CD4-positive, alpha-beta memory T cell (primary cell): ENCODE measurements at regions not wholly inside any gene's neighbourhood (a gene's known extent, or its start where the extent isn't known, plus 50 kb on each side); places are given as distances from the start of the nearest gene placed in this dataset.

ENCODE experiments used
- CTCF ChIA-PET: fragments of 350-600 bp; sonication (Branson Sonifier 250); formaldehyde crosslinking; loops from one replicate; lab custom pipeline; 2021; ENCODE audit warnings: inconsistent platforms; ENCODE audit not compliant: partially characterized antibody; lab: Charles Lee
- POLR2A ChIA-PET: fragments of 350-600 bp; sonication (Branson Sonifier 250); formaldehyde crosslinking; loops from one replicate; lab custom pipeline; 2021; ENCODE audit not compliant: partially characterized antibody; lab: Charles Lee
- DNase-seq, 5 donors: peaks; one replicate each; pipeline versions ENCODE4 v3.0.0 to v3.0.0-alpha.2; 2020 to 2022; ENCODE audit warnings: mixed read lengths in 1 of 5
- H3K27ac ChIP-seq: one replicate; pipeline ENCODE4 v1.7.0; 2013; ENCODE audit warnings: low read depth, low read length
- H3K27me3 ChIP-seq: 2 replicates; pipeline ENCODE4 v1.7.0; 2013; ENCODE audit warnings: mild to moderate bottlenecking, low read length, moderate library complexity; ENCODE audit not compliant: insufficient read depth
- H3K36me3 ChIP-seq: 2 replicates; pipeline ENCODE4 v1.7.0; 2013; ENCODE audit warnings: mild to moderate bottlenecking, low read length, moderate library complexity; ENCODE audit not compliant: insufficient read depth
- H3K4me1 ChIP-seq: 2 replicates; pipeline ENCODE4 v1.7.0; 2013; ENCODE audit warnings: mild to moderate bottlenecking, low read length, moderate library complexity; ENCODE audit not compliant: insufficient read depth
- H3K4me3 ChIP-seq, 2 donors: one replicate each; pipeline ENCODE4 v1.7.0; 2013; ENCODE audit warnings: low read length in 2 of 2, mild to moderate bottlenecking in 1 of 2
- H3K9me3 ChIP-seq, 2 donors: one replicate each; pipeline ENCODE4 v1.7.0; 2013; ENCODE audit warnings: low read length in 2 of 2, control low read depth in 1 of 2; ENCODE audit not compliant: control insufficient read depth in 1 of 2
- H3K27ac Mint-ChIP-seq, 7 donors: one replicate each; pipeline ENCODE4 v1.8.0; 2020 to 2021; ENCODE audit warnings: mixed read lengths in 7 of 7, mild to moderate bottlenecking in 6 of 7, inconsistent platforms in 3 of 7, moderate library complexity in 3 of 7
- H3K27me3 Mint-ChIP-seq, 2 donors: one replicate each; pipeline ENCODE4 v1.8.0; 2020 to 2021; ENCODE audit warnings: mixed read lengths in 2 of 2
- H3K36me3 Mint-ChIP-seq, 2 donors: one replicate each; pipeline ENCODE4 v1.8.0; 2020 to 2021; ENCODE audit warnings: mixed read lengths in 2 of 2, inconsistent platforms in 1 of 2, mild to moderate bottlenecking in 1 of 2
- H3K4me1 Mint-ChIP-seq, 4 donors: one replicate each; pipeline ENCODE4 v1.8.0; 2020 to 2021; ENCODE audit warnings: mixed read lengths in 4 of 4, mild to moderate bottlenecking in 1 of 4
- H3K4me3 Mint-ChIP-seq, 8 donors: one replicate each; pipeline ENCODE4 v1.8.0; 2020 to 2021; ENCODE audit warnings: mixed read lengths in 8 of 8, mild to moderate bottlenecking in 7 of 8, moderate library complexity in 6 of 8, inconsistent platforms in 3 of 8
- H3K9me3 Mint-ChIP-seq, 8 donors: one replicate each; pipeline ENCODE4 v1.8.0; 2020 to 2021; ENCODE audit warnings: mixed read lengths in 8 of 8, mild to moderate bottlenecking in 5 of 8, inconsistent platforms in 3 of 8, moderate library complexity in 1 of 8
- intact Hi-C: fragments of 100-400 bp; cut with micrococcal nuclease; formaldehyde crosslinking; loops from one replicate; pipeline ENCODE4 v1.15.1; 2023

GRCh38 chr2:120803764-120804335, 68.2 kb downstream of the GLI2 start:
- no peak for DNase-seq
- Mint-ChIP-seq H3K27me3 (no peaks in the 10 kb centered on the region), H3K4me1 (no peaks in the 10 kb centered on the region), H3K9me3 (peaks cover 0 to 2% (median 0%) of the 10 kb centered on the region in 8 donors), H3K4me3 (no peak overlapping the region), H3K27ac (no peak overlapping the region), H3K36me3 (no peaks in the 10 kb centered on the region)
- Histone ChIP-seq H3K36me3 (no peaks in the 10 kb centered on the region), H3K4me1 (no peaks in the 10 kb centered on the region), H3K4me3 (no peak overlapping the region), H3K27me3 (no peaks in the 10 kb centered on the region), H3K27ac (no peak overlapping the region), H3K9me3 (no peaks in the 10 kb centered on the region)
- intact Hi-C loops, result no loop called here
- ChIA-PET CTCF (no interaction called here), POLR2A (no interaction called here)

- H3K4me1 ChIP-seq, result no peaks in the 10 kb centered on the region
- H3K9me3 ChIP-seq, result no peaks in the 10 kb centered on the region
- no peaks in the 10 kb centered on the region for H3K4me1 Mint-ChIP-seq
- no peak overlapping the region for H3K4me3 ChIP-seq
- H3K36me3 Mint-ChIP-seq, result no peaks in the 10 kb centered on the region
- H3K27ac ChIP-seq, result no peak overlapping the region
- no peak overlapping the region for H3K27ac Mint-ChIP-seq
- intact Hi-C loops, result no loop called here
- DNase-seq, result no peak
- no peaks in the 10 kb centered on the region for H3K27me3 Mint-ChIP-seq
- no peaks in the 10 kb centered on the region for H3K36me3 ChIP-seq
- peaks cover 0 to 2% (median 0%) of the 10 kb centered on the region in 8 donors for H3K9me3 Mint-ChIP-seq
- ChIA-PET POLR2A (no interaction called here), CTCF (no interaction called here)
- no peaks in the 10 kb centered on the region for H3K27me3 ChIP-seq
- H3K4me3 Mint-ChIP-seq, result no peak overlapping the region
Measured at GRCh38 chr2:120804459-120804858, 68.8 kb downstream of the GLI2 start.

- no peak overlapping the region for H3K27ac ChIP-seq
- Mint-ChIP-seq H3K27ac (no peak overlapping the region), H3K27me3 (no peaks in the 10 kb centered on the region), H3K9me3 (peaks cover 0 to 2% (median 0%) of the 10 kb centered on the region in 8 donors), H3K4me3 (no peak overlapping the region), H3K4me1 (no peaks in the 10 kb centered on the region), H3K36me3 (no peaks in the 10 kb centered on the region)
- no peaks in the 10 kb centered on the region for H3K4me1 ChIP-seq
- no peaks in the 10 kb centered on the region for H3K27me3 ChIP-seq
- no peak overlapping the region for H3K4me3 ChIP-seq
- no peaks in the 10 kb centered on the region for H3K36me3 ChIP-seq
- intact Hi-C loops, result no loop called here
- DNase-seq, result no peak
- CTCF ChIA-PET, result no interaction called here
- POLR2A ChIA-PET, result no interaction called here
- no peaks in the 10 kb centered on the region for H3K9me3 ChIP-seq
Measured at GRCh38 chr2:120805011-120805410, 69.3 kb downstream of the GLI2 start.

- intact Hi-C loops, result no loop called here
- Mint-ChIP-seq H3K9me3 (peaks cover 0 to 2% (median 0%) of the 10 kb centered on the region in 8 donors), H3K4me3 (no peak overlapping the region), H3K36me3 (no peaks in the 10 kb centered on the region), H3K27me3 (peaks cover 0 to under 1% of the 10 kb centered on the region in 2 donors), H3K4me1 (no peaks in the 10 kb centered on the region), H3K27ac (no peak overlapping the region)
- ChIA-PET POLR2A (no interaction called here), CTCF (no interaction called here)
- Histone ChIP-seq H3K36me3 (no peaks in the 10 kb centered on the region), H3K27ac (no peak overlapping the region), H3K27me3 (no peaks in the 10 kb centered on the region), H3K9me3 (no peaks in the 10 kb centered on the region), H3K4me1 (no peaks in the 10 kb centered on the region), H3K4me3 (no peak overlapping the region)
- no peak for DNase-seq
Measured at GRCh38 chr2:120805602-120806001, 69.9 kb downstream of the GLI2 start.

GRCh38 chr2:120807751-120808150, 72.1 kb downstream of the GLI2 start:
- Mint-ChIP-seq H3K4me1 (no peaks in the 10 kb centered on the region), H3K27ac (no peak overlapping the region), H3K4me3 (no peak overlapping the region), H3K27me3 (peaks cover 0 to 2% of the 10 kb centered on the region in 2 donors), H3K9me3 (peaks cover 0 to 2% (median 0%) of the 10 kb centered on the region in 8 donors), H3K36me3 (no peaks in the 10 kb centered on the region)
- POLR2A ChIA-PET, result no interaction called here
- CTCF ChIA-PET, result no interaction called here
- intact Hi-C loops, result no loop called here
- H3K9me3 ChIP-seq, result no peaks in the 10 kb centered on the region
- no peaks in the 10 kb centered on the region for H3K27me3 ChIP-seq
- no peak overlapping the region for H3K27ac ChIP-seq
- H3K4me3 ChIP-seq, result no peak overlapping the region
- no peaks in the 10 kb centered on the region for H3K36me3 ChIP-seq
- DNase-seq, result no peak
- H3K4me1 ChIP-seq, result no peaks in the 10 kb centered on the region

- ChIA-PET POLR2A (no interaction called here), CTCF (no interaction called here)
- no peaks in the 10 kb centered on the region for H3K4me1 Mint-ChIP-seq
- H3K4me3 Mint-ChIP-seq, result no peak overlapping the region
- no peaks in the 10 kb centered on the region for H3K36me3 Mint-ChIP-seq
- peaks cover 0 to 2% of the 10 kb centered on the region in 2 donors for H3K27me3 Mint-ChIP-seq
- no peak overlapping the region for H3K27ac ChIP-seq
- H3K36me3 ChIP-seq, result no peaks in the 10 kb centered on the region
- no peak overlapping the region for H3K27ac Mint-ChIP-seq
- intact Hi-C loops, result no loop called here
- H3K9me3 Mint-ChIP-seq, result peaks cover 0 to 2% (median 0%) of the 10 kb centered on the region in 8 donors
- no peak for DNase-seq
- no peaks in the 10 kb centered on the region for H3K9me3 ChIP-seq
- no peak overlapping the region for H3K4me3 ChIP-seq
- no peaks in the 10 kb centered on the region for H3K27me3 ChIP-seq
- no peaks in the 10 kb centered on the region for H3K4me1 ChIP-seq
Measured at GRCh38 chr2:120809151-120809550, 73.5 kb downstream of the GLI2 start.

- no peak overlapping the region for H3K4me3 ChIP-seq
- H3K4me1 ChIP-seq, result no peaks in the 10 kb centered on the region
- POLR2A ChIA-PET, result no interaction called here
- Mint-ChIP-seq H3K4me1 (no peaks in the 10 kb centered on the region), H3K27me3 (peaks cover 0 to 2% of the 10 kb centered on the region in 2 donors), H3K27ac (no peak overlapping the region), H3K4me3 (no peak overlapping the region), H3K36me3 (no peaks in the 10 kb centered on the region), H3K9me3 (peaks cover 0 to 2% (median 0%) of the 10 kb centered on the region in 8 donors)
- no peak overlapping the region for H3K27ac ChIP-seq
- H3K9me3 ChIP-seq, result no peaks in the 10 kb centered on the region
- intact Hi-C loops, result no loop called here
- no peaks in the 10 kb centered on the region for H3K36me3 ChIP-seq
- no peaks in the 10 kb centered on the region for H3K27me3 ChIP-seq
- no peak for DNase-seq
- CTCF ChIA-PET, result no interaction called here
Measured at GRCh38 chr2:120809609-120810440, 74.2 kb downstream of the GLI2 start.
